Adipocyte (in vitro differentiated cells): ENCODE measurements at regions not wholly inside any gene's neighbourhood (a gene's known extent, or its start where the extent isn't known, plus 50 kb on each side); places are given as distances from the start of the nearest gene placed in this dataset.
"Not testable (repeated sequence)": the region's sequence is repeated elsewhere in the genome, so short reads cannot be mapped to it uniquely, and the experiment has no call there.

Source experiments
- DNase-seq: peaks from one replicate; pipeline ENCODE4 v3.0.0-alpha.2; 2015; ENCODE audit warnings: low read depth
- H3K27me3 ChIP-seq: replicated peaks from 2 replicates; pipeline ENCODE4 v1.7.0; 2013; ENCODE audit warnings: mild to moderate bottlenecking, low read length, moderate library complexity; ENCODE audit not compliant: control insufficient read depth, insufficient read depth
- H3K36me3 ChIP-seq: 2 replicates; pipeline ENCODE4 v1.7.0; 2013; ENCODE audit warnings: low read length, mild to moderate bottlenecking, moderate library complexity; ENCODE audit not compliant: control insufficient read depth, insufficient read depth, severe bottlenecking
- H3K4me1 ChIP-seq: 2 replicates; pipeline ENCODE4 v1.7.0; 2013; ENCODE audit warnings: mild to moderate bottlenecking, low read length, moderate library complexity; ENCODE audit not compliant: control insufficient read depth, insufficient read depth
- H3K4me3 ChIP-seq: 2 replicates; pipeline ENCODE4 v1.7.0; 2013; ENCODE audit warnings: mild to moderate bottlenecking, low read length, moderate library complexity
- H3K9ac ChIP-seq: 2 replicates; pipeline ENCODE4 v1.7.0; 2013; ENCODE audit warnings: mild to moderate bottlenecking, low read length, moderate library complexity
- H3K9me3 ChIP-seq: 2 replicates; pipeline ENCODE4 v1.7.0; 2013; ENCODE audit warnings: mild to moderate bottlenecking, low read length, moderate library complexity; ENCODE audit not compliant: control insufficient read depth

GRCh38 chr10:62693306-62693705, 111.2 kb upstream of the ADO start:
- H3K4me3 ChIP-seq = no peak overlapping the region
- no peak overlapping the region for H3K9ac ChIP-seq
- no peaks in the 10 kb centered on the region for H3K36me3 ChIP-seq
- no peak for DNase-seq
- peaks cover 11% of the 10 kb centered on the region for H3K9me3 ChIP-seq
- no peaks in the 10 kb centered on the region for H3K4me1 ChIP-seq
- no peaks in the 10 kb centered on the region for H3K27me3 ChIP-seq

DNA sequence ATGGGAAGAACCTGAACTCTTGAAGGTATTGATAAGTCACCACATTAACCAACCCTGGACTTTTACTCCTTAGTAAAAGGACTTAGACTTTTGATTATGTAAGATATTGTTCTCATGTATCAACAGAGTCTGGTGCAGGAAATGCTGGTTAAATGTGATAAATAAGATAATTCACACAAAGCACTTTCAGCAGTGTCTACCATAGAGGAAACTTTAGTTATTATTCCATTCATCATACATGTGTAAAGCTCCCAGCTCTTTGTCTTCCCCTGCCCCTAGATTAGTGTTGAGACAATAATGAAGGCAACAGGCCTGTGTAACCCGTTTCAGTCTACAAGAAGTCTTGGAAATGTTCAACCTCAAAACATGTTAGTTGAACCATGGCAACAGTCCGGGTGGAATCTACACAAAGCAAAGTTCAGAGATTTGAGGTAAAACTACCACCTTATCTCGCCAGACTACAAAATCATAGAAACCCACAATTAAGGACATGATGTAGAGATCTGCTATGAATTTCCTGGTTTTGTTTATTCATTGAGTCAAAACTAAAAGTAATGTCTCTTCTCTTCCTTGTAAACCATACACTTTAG, 109.9 kb upstream of the ADO start:
- no peak for DNase-seq
- Histone ChIP-seq H3K36me3 (no peaks in the 10 kb centered on the region), H3K4me3 (no peak overlapping the region), H3K9ac (no peak overlapping the region), H3K4me1 (no peaks in the 10 kb centered on the region), H3K9me3 (peaks cover 24% of the 10 kb centered on the region), H3K27me3 (no peaks in the 10 kb centered on the region)

DNA sequence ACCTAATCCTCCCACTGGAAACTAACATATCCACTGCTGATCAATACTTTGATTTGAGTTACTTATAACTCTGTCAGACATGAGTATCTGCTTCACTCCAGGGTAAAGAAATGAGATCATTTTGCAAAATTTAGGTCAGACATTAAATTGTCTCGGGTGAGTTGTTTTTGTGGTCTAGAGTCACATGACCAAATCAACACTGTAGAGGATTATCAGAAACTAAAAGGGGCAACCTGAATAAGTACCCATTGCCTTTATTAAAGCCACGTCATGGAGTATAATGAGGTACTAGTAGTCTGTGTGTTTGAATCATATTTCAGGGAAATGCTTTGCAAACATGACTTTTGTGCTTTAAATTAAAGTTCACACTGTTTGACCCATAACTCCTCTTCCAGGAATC, 107.7 kb upstream of the ADO start:
- H3K9ac ChIP-seq = no peak overlapping the region
- no peaks in the 10 kb centered on the region for H3K4me1 ChIP-seq
- no peak for DNase-seq
- H3K9me3 ChIP-seq = peaks cover 40% of the 10 kb centered on the region
- no peak overlapping the region for H3K4me3 ChIP-seq
- H3K27me3 ChIP-seq = no peaks in the 10 kb centered on the region
- no peaks in the 10 kb centered on the region for H3K36me3 ChIP-seq

GRCh38 chr10:62699148-62699547, 105.4 kb upstream of the ADO start:
- Histone ChIP-seq H3K4me3 (no peak overlapping the region), H3K9me3 (peaks cover 42% of the 10 kb centered on the region), H3K27me3 (no peaks in the 10 kb centered on the region), H3K36me3 (no peaks in the 10 kb centered on the region), H3K9ac (no peak overlapping the region), H3K4me1 (no peaks in the 10 kb centered on the region)
- DNase-seq = no peak

- not testable (repeated sequence) for H3K4me3 ChIP-seq, H3K9ac ChIP-seq, DNase-seq, H3K4me1 ChIP-seq, H3K36me3 ChIP-seq, H3K27me3 ChIP-seq
- peaks cover 23% of the 10 kb centered on the region for H3K9me3 ChIP-seq
These were observed 100.4 kb upstream of the ADO start for GRCh38 chr10:62704121-62704520.

DNA sequence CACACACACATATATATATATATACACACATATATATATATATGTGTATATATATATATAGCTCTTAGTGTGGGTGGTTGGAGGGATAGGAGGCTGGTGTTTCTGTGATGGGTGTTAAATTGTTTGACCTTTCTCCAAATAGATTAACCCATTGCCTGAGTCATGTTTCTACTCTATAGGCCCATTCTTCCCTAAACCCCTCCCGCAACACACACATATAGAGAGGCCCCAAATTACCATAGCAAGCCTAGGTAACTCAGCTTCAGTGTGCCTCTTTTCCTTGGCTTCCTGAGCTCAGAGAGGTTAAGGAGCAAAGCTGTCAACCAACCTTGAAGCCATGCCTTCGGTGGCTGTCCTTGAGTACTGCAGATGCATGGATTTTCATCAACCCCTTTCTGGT, 98.7 kb upstream of the ADO start:
- Histone ChIP-seq H3K27me3 (no peaks in the 10 kb centered on the region), H3K9ac (no peak overlapping the region), H3K4me1 (no peaks in the 10 kb centered on the region), H3K36me3 (no peaks in the 10 kb centered on the region), H3K9me3 (peaks cover 9% of the 10 kb centered on the region), H3K4me3 (no peak overlapping the region)
- DNase-seq = no peak

DNA sequence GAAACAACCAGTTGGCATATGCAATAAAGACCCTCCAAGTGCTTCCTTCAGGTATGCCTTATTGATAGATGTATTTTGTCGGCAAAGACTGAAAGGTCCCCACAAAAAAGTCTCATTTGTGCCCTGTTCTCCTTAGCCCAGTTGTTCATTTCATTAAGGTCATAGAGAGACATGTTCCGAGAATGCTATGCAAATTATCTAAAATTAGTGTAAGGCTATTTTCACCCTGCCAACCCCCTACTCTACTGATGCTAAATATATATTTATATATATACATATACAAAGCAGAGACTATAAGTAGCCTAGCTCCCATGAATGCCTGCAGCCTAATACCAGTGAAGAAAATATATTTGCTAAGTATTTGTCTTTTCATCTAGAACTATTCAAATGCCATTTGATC, 96.7 kb upstream of the ADO start:
- DNase-seq = no peak
- Histone ChIP-seq H3K9me3 (peaks cover 3% of the 10 kb centered on the region), H3K36me3 (no peaks in the 10 kb centered on the region), H3K4me1 (no peaks in the 10 kb centered on the region), H3K4me3 (no peak overlapping the region), H3K27me3 (no peaks in the 10 kb centered on the region), H3K9ac (no peak overlapping the region)

DNA sequence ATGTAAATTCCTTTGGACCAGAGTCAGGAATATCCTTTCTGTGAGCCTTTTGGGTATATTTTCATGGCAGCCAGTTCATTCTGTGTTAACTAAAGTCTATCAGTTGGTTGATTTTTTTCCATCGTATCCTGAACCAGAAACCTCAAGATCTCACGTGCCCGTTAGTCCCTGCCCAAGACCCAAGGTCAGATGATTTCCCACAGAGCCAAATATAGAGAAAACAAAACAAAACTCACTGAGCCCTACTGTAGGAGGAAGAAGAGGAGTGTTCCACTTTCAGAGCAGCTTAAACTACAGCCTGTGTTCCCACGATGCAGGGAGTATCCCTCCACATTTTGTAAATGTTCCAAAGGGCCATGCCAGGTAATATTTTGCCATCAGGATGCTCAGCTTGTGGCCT, 96.0 kb upstream of the ADO start:
- DNase-seq = no peak
- no peaks in the 10 kb centered on the region for H3K36me3 ChIP-seq

DNA sequence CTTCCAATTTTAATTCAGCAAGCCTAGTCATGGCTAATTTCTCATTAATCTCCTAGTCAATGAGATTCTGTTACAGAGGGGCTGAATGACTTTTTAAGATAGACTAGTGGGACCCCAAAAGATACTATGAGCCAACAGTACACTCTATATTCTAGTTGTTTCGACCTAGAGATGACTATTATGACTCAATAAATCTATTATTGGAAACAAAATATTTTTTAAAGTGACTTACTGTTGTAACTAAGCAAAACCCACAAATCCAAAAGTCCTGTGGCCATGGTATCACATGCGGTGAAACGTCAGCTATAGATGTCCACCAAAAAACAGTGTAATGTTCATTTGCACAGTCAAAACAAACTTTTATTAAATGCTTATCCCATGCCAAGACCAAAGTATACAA, 95.3 kb upstream of the ADO start:
- Histone ChIP-seq H3K36me3 (no peaks in the 10 kb centered on the region), H3K27me3 (no peaks in the 10 kb centered on the region), H3K9me3 (no peaks in the 10 kb centered on the region), H3K4me3 (no peak overlapping the region), H3K9ac (no peak overlapping the region), H3K4me1 (no peaks in the 10 kb centered on the region)
- DNase-seq = no peak

More for the DNA sequence above, 96.0 kb upstream of the ADO start:
- H3K27me3 ChIP-seq = no peaks in the 10 kb centered on the region
- H3K4me1 ChIP-seq = no peaks in the 10 kb centered on the region
- no peaks in the 10 kb centered on the region for H3K9me3 ChIP-seq
- H3K9ac ChIP-seq = no peak overlapping the region
- no peak overlapping the region for H3K4me3 ChIP-seq

DNA sequence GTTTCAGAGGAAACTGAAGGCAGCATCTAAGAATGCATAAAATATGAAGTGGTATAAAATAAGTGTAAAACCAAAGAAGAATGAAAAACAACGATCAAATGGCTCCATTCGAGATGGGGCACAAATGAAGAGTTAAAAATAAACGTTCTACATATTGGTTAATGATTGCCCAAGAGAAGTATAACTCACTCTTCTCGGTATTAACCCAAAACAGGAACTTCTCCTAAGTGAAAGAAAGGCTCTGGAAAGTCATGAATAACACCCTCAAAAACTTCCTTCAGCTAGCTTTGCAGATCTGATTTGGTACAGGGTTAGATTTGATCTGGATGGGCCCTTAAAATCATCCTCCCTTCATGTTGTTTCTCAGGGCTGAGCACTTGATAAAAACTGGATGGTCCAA, 94.3 kb upstream of the ADO start:
- H3K36me3 ChIP-seq = no peaks in the 10 kb centered on the region
- no peaks in the 10 kb centered on the region for H3K27me3 ChIP-seq
- no peak overlapping the region for H3K4me3 ChIP-seq
- no peaks in the 10 kb centered on the region for H3K4me1 ChIP-seq
- DNase-seq = no peak
- H3K9ac ChIP-seq = no peak overlapping the region
- H3K9me3 ChIP-seq = no peaks in the 10 kb centered on the region

GRCh38 chr10:62715383-62715782, 89.1 kb upstream of the ADO start:
- no peak for DNase-seq
- Histone ChIP-seq H3K4me1 (no peaks in the 10 kb centered on the region), H3K9me3 (no peaks in the 10 kb centered on the region), H3K4me3 (no peak overlapping the region), H3K27me3 (no peaks in the 10 kb centered on the region), H3K9ac (no peak overlapping the region), H3K36me3 (no peaks in the 10 kb centered on the region)

DNA sequence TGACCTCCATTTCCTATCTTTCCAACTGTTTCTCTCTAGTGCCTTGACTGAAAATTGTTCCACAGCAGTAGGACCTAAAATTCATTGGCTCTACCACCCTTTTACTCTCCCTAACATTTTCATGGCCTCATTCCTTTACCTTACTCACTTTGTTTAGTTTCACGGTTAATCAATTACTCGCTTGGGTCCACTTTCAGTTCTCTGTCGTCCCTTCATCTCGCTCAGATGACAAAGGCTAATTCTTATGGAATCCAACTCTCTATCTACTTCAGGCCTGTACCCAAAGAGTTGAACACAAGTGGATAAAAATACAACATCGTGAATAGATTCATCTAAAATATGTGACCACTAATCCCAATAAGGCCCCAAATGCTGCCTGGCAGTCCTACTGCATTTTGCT, 85.9 kb upstream of the ADO start:
- Histone ChIP-seq H3K36me3 (no peaks in the 10 kb centered on the region), H3K4me3 (no peak overlapping the region), H3K9me3 (no peaks in the 10 kb centered on the region), H3K4me1 (no peaks in the 10 kb centered on the region), H3K27me3 (no peaks in the 10 kb centered on the region), H3K9ac (no peak overlapping the region)
- no peak for DNase-seq
